ENCODE measurements at regions not wholly inside any gene's neighbourhood (a gene's known extent, or its start where the extent isn't known, plus 50 kb on each side); places are given as distances from the start of the nearest gene placed in this dataset.

GRCh38 chr16:65910291-65910690 is 456.2 kb upstream of the CDH5 start:
- H3K4me1 Mint-ChIP-seq = no peaks in the 10 kb centered on the region
- H3K27me3 Mint-ChIP-seq = peaks cover 0 to 11% (median 0%) of the 10 kb centered on the region in 5 donors
- peaks cover 0 to 3% (median 0%) of the 10 kb centered on the region in 5 donors for H3K36me3 Mint-ChIP-seq
- no peak overlapping the region for H3K27ac Mint-ChIP-seq
- DNase-seq (no peak), ATAC-seq (no peak)
- ChIA-PET CTCF (no interaction called here), POLR2A (no interaction called here)
- no peak overlapping the region for H3K4me3 Mint-ChIP-seq
- no peak overlapping the region for H3K27ac ChIP-seq (ENCODE audit: low read depth, low read length)
- H3K9me3 Mint-ChIP-seq = peaks cover 0 to 16% (median 1%) of the 10 kb centered on the region in 11 donors
- H3K4me3 ChIP-seq (ENCODE audit: low read length) = no peak overlapping the region
- no peaks in the 10 kb centered on the region for H3K36me3 ChIP-seq (ENCODE audit: control insufficient read depth in 2 of 3, insufficient read depth in 3 of 3, low read length in 3 of 3)
- no peaks in the 10 kb centered on the region for H3K4me1 ChIP-seq (ENCODE audit: control insufficient read depth in 2 of 2, insufficient read depth in 2 of 2, low read length in 2 of 2)
- intact Hi-C loops (cut with micrococcal nuclease) = no loop called here
- no peaks in the 10 kb centered on the region for H3K9me3 ChIP-seq (ENCODE audit: control insufficient read depth in 2 of 3, low read length in 3 of 3)
- no peaks in the 10 kb centered on the region for H3K27me3 ChIP-seq (ENCODE audit: control insufficient read depth in 2 of 2, insufficient read depth in 2 of 2, low read length in 2 of 2)

- H3K36me3 Mint-ChIP-seq = peaks cover 0 to 3% (median 0%) of the 10 kb centered on the region in 5 donors
- peaks cover 0 to 11% (median 0%) of the 10 kb centered on the region in 5 donors for H3K27me3 Mint-ChIP-seq
- H3K4me3 Mint-ChIP-seq = no peak overlapping the region
- Histone ChIP-seq H3K27me3 (ENCODE audit: control insufficient read depth in 2 of 2, insufficient read depth in 2 of 2, low read length in 2 of 2) (no peaks in the 10 kb centered on the region), H3K27ac (ENCODE audit: low read depth, low read length) (no peak overlapping the region), H3K4me3 (ENCODE audit: low read length) (no peak overlapping the region), H3K4me1 (ENCODE audit: control insufficient read depth in 2 of 2, insufficient read depth in 2 of 2, low read length in 2 of 2) (no peaks in the 10 kb centered on the region), H3K36me3 (ENCODE audit: control insufficient read depth in 2 of 3, insufficient read depth in 3 of 3, low read length in 3 of 3) (no peaks in the 10 kb centered on the region), H3K9me3 (ENCODE audit: control insufficient read depth in 2 of 3, low read length in 3 of 3) (no peaks in the 10 kb centered on the region)
- no peak overlapping the region for H3K27ac Mint-ChIP-seq
- intact Hi-C loops (cut with micrococcal nuclease) = no loop called here
- ATAC-seq (no peak), DNase-seq (no peak)
- H3K4me1 Mint-ChIP-seq = no peaks in the 10 kb centered on the region
- peaks cover 0 to 19% (median 3%) of the 10 kb centered on the region in 11 donors for H3K9me3 Mint-ChIP-seq
- ChIA-PET POLR2A (no interaction called here), CTCF (no interaction called here)
Observed at GRCh38 chr16:65909310-65910050, 457.0 kb upstream of the CDH5 start.

GRCh38 chr16:65908568-65908967 is 457.9 kb upstream of the CDH5 start:
- DNase-seq (no peak), ATAC-seq (no peak)
- H3K36me3 ChIP-seq (ENCODE audit: control insufficient read depth in 2 of 3, insufficient read depth in 3 of 3, low read length in 3 of 3) = no peaks in the 10 kb centered on the region
- H3K4me3 ChIP-seq (ENCODE audit: low read length) = no peak overlapping the region
- Mint-ChIP-seq H3K36me3 (peaks cover 0 to 3% (median 0%) of the 10 kb centered on the region in 5 donors), H3K4me3 (no peak overlapping the region), H3K27me3 (peaks cover 0 to 11% (median 0%) of the 10 kb centered on the region in 5 donors), H3K4me1 (no peaks in the 10 kb centered on the region), H3K9me3 (peaks cover 0 to 19% (median 3%) of the 10 kb centered on the region in 11 donors), H3K27ac (no peak overlapping the region)
- intact Hi-C loops (cut with micrococcal nuclease) = no loop called here
- H3K4me1 ChIP-seq (ENCODE audit: control insufficient read depth in 2 of 2, insufficient read depth in 2 of 2, low read length in 2 of 2) = no peaks in the 10 kb centered on the region
- ChIA-PET CTCF (no interaction called here), POLR2A (no interaction called here)
- no peaks in the 10 kb centered on the region for H3K27me3 ChIP-seq (ENCODE audit: control insufficient read depth in 2 of 2, insufficient read depth in 2 of 2, low read length in 2 of 2)
- no peaks in the 10 kb centered on the region for H3K9me3 ChIP-seq (ENCODE audit: control insufficient read depth in 2 of 3, low read length in 3 of 3)
- H3K27ac ChIP-seq (ENCODE audit: low read depth, low read length) = no peak overlapping the region

GRCh38 chr16:65905331-65905730 is 461.2 kb upstream of the CDH5 start:
- Histone ChIP-seq H3K27me3 (ENCODE audit: control insufficient read depth in 2 of 2, insufficient read depth in 2 of 2, low read length in 2 of 2) (no peaks in the 10 kb centered on the region), H3K27ac (ENCODE audit: low read depth, low read length) (no peak overlapping the region), H3K36me3 (ENCODE audit: control insufficient read depth in 2 of 3, insufficient read depth in 3 of 3, low read length in 3 of 3) (no peaks in the 10 kb centered on the region), H3K4me1 (ENCODE audit: control insufficient read depth in 2 of 2, insufficient read depth in 2 of 2, low read length in 2 of 2) (no peaks in the 10 kb centered on the region), H3K9me3 (ENCODE audit: control insufficient read depth in 2 of 3, low read length in 3 of 3) (no peaks in the 10 kb centered on the region), H3K4me3 (ENCODE audit: low read length) (no peak overlapping the region)
- Mint-ChIP-seq H3K27me3 (peaks cover 0 to 11% (median 0%) of the 10 kb centered on the region in 5 donors), H3K4me1 (no peaks in the 10 kb centered on the region), H3K4me3 (no peak overlapping the region), H3K9me3 (peaks cover 0 to 14% (median 0%) of the 10 kb centered on the region in 11 donors), H3K36me3 (peaks cover 0 to 3% (median 0%) of the 10 kb centered on the region in 5 donors), H3K27ac (no peak overlapping the region)
- DNase-seq (no peak), ATAC-seq (no peak)
- POLR2A ChIA-PET = no interaction called here
- intact Hi-C loops (cut with micrococcal nuclease) = no loop called here
- CTCF ChIA-PET = no interaction called here

- no peak overlapping the region for H3K4me3 ChIP-seq (ENCODE audit: low read length)
- H3K27me3 Mint-ChIP-seq = peaks cover 0 to 12% (median 0%) of the 10 kb centered on the region in 5 donors
- peaks cover 0 to 16% (median 4%) of the 10 kb centered on the region in 11 donors for H3K9me3 Mint-ChIP-seq
- H3K4me1 ChIP-seq (ENCODE audit: control insufficient read depth in 2 of 2, insufficient read depth in 2 of 2, low read length in 2 of 2) = no peaks in the 10 kb centered on the region
- no peak for DNase-seq
- no peaks in the 10 kb centered on the region for H3K27me3 ChIP-seq (ENCODE audit: control insufficient read depth in 2 of 2, insufficient read depth in 2 of 2, low read length in 2 of 2)
- no peaks in the 10 kb centered on the region for H3K4me1 Mint-ChIP-seq
- no peaks in the 10 kb centered on the region for H3K36me3 ChIP-seq (ENCODE audit: control insufficient read depth in 2 of 3, insufficient read depth in 3 of 3, low read length in 3 of 3)
- H3K36me3 Mint-ChIP-seq = no peaks in the 10 kb centered on the region
- no peak for ATAC-seq
- POLR2A ChIA-PET = no interaction called here
- CTCF ChIA-PET = no interaction called here
- H3K9me3 ChIP-seq (ENCODE audit: control insufficient read depth in 2 of 3, low read length in 3 of 3) = no peaks in the 10 kb centered on the region
- no peak overlapping the region for H3K27ac Mint-ChIP-seq
- H3K4me3 Mint-ChIP-seq = no peak overlapping the region
- no peak overlapping the region for H3K27ac ChIP-seq (ENCODE audit: low read depth, low read length)
- intact Hi-C loops (cut with micrococcal nuclease) = no loop called here
Observed at GRCh38 chr16:65896448-65897153, 469.9 kb upstream of the CDH5 start.

- intact Hi-C loops (cut with micrococcal nuclease) = no loop called here
- Mint-ChIP-seq H3K4me3 (no peak overlapping the region), H3K9me3 (peaks cover 0 to 16% (median 4%) of the 10 kb centered on the region in 11 donors), H3K36me3 (no peaks in the 10 kb centered on the region), H3K4me1 (no peaks in the 10 kb centered on the region), H3K27ac (no peak overlapping the region), H3K27me3 (peaks cover 0 to 12% (median 0%) of the 10 kb centered on the region in 5 donors)
- ChIA-PET CTCF (no interaction called here), POLR2A (no interaction called here)
- H3K27me3 ChIP-seq (ENCODE audit: control insufficient read depth in 2 of 2, insufficient read depth in 2 of 2, low read length in 2 of 2) = no peaks in the 10 kb centered on the region
- ATAC-seq (no peak), DNase-seq (no peak)
- no peaks in the 10 kb centered on the region for H3K36me3 ChIP-seq (ENCODE audit: control insufficient read depth in 2 of 3, insufficient read depth in 3 of 3, low read length in 3 of 3)
- H3K27ac ChIP-seq (ENCODE audit: low read depth, low read length) = no peak overlapping the region
- no peaks in the 10 kb centered on the region for H3K4me1 ChIP-seq (ENCODE audit: control insufficient read depth in 2 of 2, insufficient read depth in 2 of 2, low read length in 2 of 2)
- no peak overlapping the region for H3K4me3 ChIP-seq (ENCODE audit: low read length)
- no peaks in the 10 kb centered on the region for H3K9me3 ChIP-seq (ENCODE audit: control insufficient read depth in 2 of 3, low read length in 3 of 3)
Observed at GRCh38 chr16:65895906-65896305, 470.6 kb upstream of the CDH5 start.

- Mint-ChIP-seq H3K27me3 (peaks cover 0 to 12% (median 0%) of the 10 kb centered on the region in 5 donors), H3K36me3 (no peaks in the 10 kb centered on the region), H3K9me3 (peaks cover 0 to 16% (median 4%) of the 10 kb centered on the region in 11 donors), H3K4me3 (no peak overlapping the region), H3K27ac (no peak overlapping the region), H3K4me1 (no peaks in the 10 kb centered on the region)
- H3K36me3 ChIP-seq (ENCODE audit: control insufficient read depth in 2 of 3, insufficient read depth in 3 of 3, low read length in 3 of 3) = no peaks in the 10 kb centered on the region
- DNase-seq (no peak), ATAC-seq (no peak)
- no peaks in the 10 kb centered on the region for H3K4me1 ChIP-seq (ENCODE audit: control insufficient read depth in 2 of 2, insufficient read depth in 2 of 2, low read length in 2 of 2)
- POLR2A ChIA-PET = no interaction called here
- intact Hi-C loops (cut with micrococcal nuclease) = no loop called here
- H3K4me3 ChIP-seq (ENCODE audit: low read length) = no peak overlapping the region
- no peaks in the 10 kb centered on the region for H3K9me3 ChIP-seq (ENCODE audit: control insufficient read depth in 2 of 3, low read length in 3 of 3)
- H3K27ac ChIP-seq (ENCODE audit: low read depth, low read length) = no peak overlapping the region
- H3K27me3 ChIP-seq (ENCODE audit: control insufficient read depth in 2 of 2, insufficient read depth in 2 of 2, low read length in 2 of 2) = no peaks in the 10 kb centered on the region
- CTCF ChIA-PET = no interaction called here
Observed at GRCh38 chr16:65895486-65895885, 471.0 kb upstream of the CDH5 start.

Measured in naive thymus-derived CD4-positive, alpha-beta T cell (primary cell).